ENCODE measurements at regions not wholly inside any gene's neighbourhood (a gene's known extent, or its start where the extent isn't known, plus 50 kb on each side); places are given as distances from the start of the nearest gene placed in this dataset.
"Not testable (repeated sequence)": the region's sequence is repeated elsewhere in the genome, so short reads cannot be mapped to it uniquely, and the experiment has no call there.

DNA sequence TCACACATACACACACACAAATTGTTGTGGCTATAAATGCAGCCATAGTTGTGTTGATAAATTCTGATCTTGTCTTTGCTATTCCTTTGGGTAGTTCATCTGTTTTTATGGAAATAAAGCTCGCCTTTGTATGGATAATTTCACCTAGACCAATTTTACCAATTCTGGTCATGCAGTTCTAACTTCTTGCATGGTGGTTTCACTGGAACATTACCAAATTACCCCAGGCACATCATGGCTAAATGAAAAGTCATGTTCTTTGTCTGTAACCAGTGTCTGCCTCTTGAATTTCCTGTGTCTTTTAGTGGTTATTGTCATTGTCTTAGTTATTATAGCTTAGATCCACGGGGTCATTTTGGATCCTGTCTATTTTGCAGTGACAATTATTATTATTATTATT, 50.3 kb upstream of the TMC1 start:
- DNase-seq = no peak

DNA sequence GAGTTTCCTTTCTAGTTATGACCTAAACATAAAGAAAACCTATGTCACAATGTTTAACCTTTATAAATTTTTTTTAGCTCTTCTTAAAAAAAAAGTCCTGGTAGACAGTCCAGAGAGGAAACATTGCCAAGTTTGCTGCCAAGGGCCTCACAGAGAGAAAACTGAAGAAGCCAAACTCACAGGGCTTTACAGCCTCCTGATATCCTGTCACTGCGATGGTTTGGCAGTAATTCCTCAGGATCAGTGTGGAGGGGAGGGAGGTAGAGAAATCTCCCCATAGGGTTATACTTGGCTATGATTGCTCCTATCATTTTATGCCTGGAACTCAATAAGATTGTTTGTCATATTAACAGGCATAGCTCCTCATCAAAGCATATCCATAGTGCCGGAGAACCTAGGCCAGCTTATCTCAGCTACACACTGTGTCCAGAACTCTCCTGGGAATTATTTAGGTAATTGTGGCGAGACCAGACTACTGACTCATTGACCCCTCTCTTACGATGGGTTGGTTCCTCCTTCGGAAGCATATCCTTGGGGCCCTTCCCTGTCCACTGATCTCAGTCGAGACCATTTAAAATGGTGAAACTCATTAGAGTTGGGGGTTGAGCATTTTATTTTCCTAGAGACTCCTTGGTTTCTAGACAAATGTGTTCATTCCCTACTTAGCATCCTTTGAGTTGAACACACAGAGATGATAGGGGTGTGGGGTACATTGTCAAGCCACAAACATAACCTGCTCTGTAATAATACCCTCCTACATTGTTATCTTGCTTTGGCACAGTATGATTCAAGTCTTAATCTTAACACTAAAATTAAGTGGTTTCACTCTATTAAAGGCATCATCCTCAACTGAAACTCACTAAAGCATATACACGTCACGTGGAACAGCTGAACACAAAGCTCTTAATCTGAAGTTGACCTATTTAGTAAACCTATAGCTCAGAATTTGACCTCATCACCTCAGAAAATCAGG, 53.4 kb upstream of the TMC1 start:
- DNase-seq = no peak

- DNase-seq = no peak
Observed at GRCh38 chr9:72465593-72465984, 55.8 kb upstream of the TMC1 start.

DNA sequence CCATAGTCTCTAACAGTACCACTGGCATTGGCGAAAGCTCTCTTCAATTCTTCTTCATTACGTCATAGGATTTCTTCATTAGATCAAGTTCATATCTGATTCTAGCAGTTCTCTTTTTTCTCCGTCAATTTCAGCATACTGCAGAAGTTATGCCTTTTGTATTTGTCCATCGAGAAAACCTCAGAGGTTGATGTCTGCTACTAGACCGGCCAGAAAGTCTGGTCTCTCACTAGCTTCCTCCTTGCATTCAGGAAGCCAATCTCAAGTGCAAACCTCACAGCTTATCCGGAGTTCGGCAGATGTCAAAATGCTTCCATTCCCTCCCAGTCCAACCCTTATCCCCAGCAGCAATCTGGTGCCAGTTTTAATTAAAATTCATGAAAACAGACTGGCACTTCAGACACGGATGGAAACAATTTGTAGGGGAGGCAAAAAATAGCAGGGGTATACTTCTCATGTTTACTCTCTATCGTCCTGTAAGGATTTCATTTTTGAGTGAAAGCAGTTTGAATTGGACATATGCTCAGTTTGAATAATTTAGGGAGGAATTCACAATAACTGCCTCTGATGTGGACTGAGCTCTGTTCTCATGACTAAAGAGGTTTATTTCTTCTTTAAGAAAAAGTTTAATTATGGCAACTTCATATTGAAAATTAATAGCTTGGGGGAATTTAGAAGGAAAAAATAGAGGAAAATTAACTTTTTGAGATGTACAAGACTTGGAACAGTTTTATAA, 56.4 kb upstream of the TMC1 start:
- DNase-seq = no peak

- no peak for DNase-seq
Observed at GRCh38 chr9:72462340-72462739, 59.1 kb upstream of the TMC1 start.

- DNase-seq = no peak
Observed at GRCh38 chr9:72460342-72461312, 60.8 kb upstream of the TMC1 start.

DNA sequence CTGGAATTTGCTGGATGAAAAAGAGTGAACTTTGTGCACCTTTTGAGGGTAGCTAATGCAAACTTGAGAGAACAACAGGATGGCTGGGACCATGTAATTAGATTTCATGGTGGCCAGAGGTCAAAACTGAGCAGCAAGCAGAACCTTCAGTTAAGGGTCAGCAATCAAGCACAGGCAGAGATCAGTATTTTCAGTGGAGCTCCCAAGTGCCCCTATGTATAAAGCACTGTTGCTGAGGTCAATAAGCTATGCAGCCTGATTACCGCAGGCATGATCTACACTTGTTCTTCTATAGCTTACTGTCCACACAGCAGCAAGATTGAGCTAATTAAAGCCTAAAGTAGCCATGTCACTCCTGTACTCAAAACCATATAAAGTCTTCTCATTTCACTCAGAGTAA, 62.1 kb upstream of the TMC1 start:
- no peak for DNase-seq

DNA sequence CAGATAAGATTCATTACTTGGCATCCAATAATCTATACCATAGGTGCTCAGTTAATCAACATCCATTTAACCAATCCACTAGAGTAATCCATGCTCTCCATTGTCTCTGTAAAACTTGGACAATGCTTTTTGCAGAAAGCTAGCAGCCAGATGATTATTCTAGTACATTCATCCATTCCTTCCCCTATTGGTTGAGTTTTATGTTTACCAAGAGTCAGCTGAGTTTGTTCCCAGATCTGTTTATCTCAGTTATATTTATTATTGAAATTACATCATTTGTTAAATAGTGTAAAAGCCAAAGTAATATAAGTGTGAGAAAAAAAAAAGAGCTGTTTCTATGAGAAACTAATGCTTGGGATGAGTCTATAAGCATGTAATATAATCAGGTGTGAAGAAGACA, 63.3 kb upstream of the TMC1 start:
- no peak for DNase-seq

GRCh38 chr9:72457366-72457765, 64.0 kb upstream of the TMC1 start:
- DNase-seq = no peak

- no peak for DNase-seq
Observed at GRCh38 chr9:72454871-72455491, 66.4 kb upstream of the TMC1 start.

GRCh38 chr9:72453797-72454196, 67.6 kb upstream of the TMC1 start:
- DNase-seq = no peak

DNA sequence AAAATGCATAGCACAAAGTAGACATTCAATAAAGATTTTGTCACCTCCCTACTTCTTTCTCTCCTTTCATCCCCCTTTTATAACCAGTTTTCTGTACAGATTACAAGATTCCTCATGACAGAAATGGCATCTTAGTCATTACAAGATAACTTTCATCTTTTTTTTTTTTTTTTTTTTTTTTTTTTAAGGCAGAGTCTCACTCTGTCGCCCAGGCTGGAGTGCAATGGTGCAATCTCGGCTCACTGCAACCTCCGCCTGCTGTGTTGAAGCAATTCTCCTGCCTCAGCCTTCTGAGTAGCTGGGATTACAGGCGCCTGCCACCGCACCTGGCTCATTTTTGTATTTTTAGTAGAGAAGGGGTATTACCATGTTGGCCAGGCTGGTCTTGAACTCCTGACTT, 75.2 kb upstream of the TMC1 start:
- not testable (repeated sequence) for DNase-seq

DNA sequence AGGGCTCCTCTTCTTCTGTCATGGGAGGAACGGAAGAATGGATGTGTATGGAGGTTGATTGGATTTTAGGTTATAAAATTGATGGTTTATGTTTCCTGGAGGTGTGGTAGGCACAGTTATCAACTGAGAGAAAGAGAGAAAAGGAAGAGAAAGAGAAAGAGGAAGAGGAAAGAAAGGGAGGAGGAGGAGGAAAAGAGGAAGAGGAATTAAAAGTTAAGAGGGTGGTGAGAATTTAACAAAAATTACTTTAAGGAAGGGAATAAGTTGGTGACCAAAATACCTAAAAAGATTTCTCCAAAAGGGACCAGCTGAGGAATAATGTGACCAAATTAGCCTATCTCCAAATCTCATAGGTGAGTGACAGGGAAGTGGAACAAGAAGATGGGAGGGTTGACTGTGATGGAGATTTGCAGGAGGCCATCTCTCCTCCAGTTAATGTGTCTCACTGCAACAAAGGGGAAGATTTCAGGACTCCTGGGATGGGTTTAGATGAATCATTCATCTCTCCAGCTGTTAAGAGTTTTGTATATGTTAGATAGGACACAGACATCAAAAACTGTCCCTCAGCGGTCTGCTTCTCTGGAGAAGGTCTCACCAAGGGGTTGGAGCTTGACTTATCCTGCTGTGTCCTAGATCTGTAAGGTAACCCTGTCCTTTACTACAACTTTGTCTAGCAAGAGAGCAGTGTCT, 76.0 kb upstream of the TMC1 start:
- DNase-seq = no peak

DNA sequence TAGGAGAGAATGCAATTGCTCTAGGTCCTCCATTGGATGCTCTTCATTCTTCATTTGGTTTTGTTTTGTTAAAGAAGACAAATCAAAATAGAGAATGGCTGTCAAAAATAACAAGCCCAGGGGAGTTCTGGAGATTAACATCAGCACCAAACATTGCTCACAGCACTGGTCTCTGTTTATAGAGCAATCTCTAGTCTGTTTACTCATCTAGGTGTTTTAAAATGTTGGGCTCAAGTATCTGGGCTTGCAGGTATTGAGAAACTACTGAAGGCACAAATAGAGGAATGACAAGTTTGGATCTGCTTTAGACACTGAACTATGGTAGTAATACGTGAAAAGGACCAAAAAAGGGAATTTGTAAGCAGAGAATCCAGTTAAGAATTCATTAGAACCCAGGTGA, 77.0 kb upstream of the TMC1 start:
- DNase-seq = no peak

DNA sequence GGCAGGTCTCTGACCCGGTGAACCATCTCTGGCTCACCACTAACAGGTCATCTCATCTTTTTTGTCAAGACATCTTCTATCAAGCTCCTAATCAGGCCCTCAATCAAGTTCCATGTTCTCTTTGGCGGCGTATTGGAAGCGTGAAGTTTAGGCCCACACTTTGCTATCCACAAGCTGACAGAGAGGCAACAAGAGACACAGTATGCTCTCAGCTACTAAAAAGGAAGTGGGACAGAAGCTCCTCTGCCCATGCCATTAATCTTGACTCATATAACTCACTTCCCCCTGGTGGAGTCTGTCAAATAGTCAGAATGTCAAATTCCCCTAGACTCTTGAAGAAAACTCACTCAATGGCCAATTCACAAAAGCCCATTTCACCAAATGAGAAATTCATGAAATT, 77.6 kb upstream of the TMC1 start:
- peak in 1 of 2 experiments; percentile 17 for DNase-seq

GRCh38 chr9:72441848-72442607, 77.0 kb upstream of the ZFAND5 start:
- no peak for DNase-seq

GRCh38 chr9:72440992-72441847, 76.2 kb upstream of the ZFAND5 start:
- no peak for DNase-seq

- DNase-seq = no peak
Observed at GRCh38 chr9:72440378-72440777, 75.4 kb upstream of the ZFAND5 start.

DNA sequence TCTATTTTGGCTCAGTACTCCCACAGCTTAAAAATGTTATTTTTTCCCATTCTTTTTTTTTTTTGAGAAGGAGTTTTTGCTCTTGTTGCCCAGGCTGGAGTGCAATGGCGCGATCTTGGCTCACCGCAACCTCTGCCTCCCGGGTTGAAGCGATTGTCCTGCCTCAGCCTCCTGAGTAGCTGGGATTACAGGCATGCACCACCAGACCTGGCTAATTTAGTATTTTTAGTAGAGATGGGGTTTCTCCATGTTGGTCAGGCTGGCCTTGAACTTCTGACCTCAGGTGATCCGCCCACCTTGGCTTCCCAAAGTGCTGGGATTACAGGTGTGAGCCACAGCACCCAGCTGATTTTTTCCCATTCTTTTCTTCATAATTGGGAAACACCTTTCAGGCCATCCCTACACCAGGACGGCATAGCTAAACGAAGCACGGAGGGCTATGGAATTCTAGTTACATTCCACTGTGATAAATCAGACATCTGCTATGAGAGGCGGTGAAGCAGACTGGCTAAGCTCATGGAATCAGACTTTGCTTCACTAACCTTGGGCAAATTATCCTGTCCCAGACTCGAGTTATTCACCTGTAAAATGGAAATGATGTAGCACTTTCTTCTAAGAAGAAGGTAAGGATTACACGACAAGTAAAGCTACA, 68.7 kb upstream of the ZFAND5 start:
- DNase-seq = not testable (repeated sequence)

All from activated CD4-positive, alpha-beta T cell treated with anti-CD3 and anti-CD28 coated beads, Interleukin-2, amount 50 U/mL, for 48 hours (primary cell).